Colonic mucosa (tissue), 4 donors: ENCODE measurements at regions not wholly inside any gene's neighbourhood (a gene's known extent, or its start where the extent isn't known, plus 50 kb on each side); places are given as distances from the start of the nearest gene placed in this dataset.

Source experiments
- DNase-seq: peaks from one replicate; pipeline ENCODE4 v3.0.0-alpha.2; 2020
- H3K27ac ChIP-seq: fragments of 200-600 bp; one replicate; pipeline ENCODE4 v1.8.0; 2021
- H3K27me3 ChIP-seq: fragments of 200-600 bp; one replicate; pipeline ENCODE4 v1.8.0; 2021
- H3K36me3 ChIP-seq: fragments of 200-600 bp; one replicate; pipeline ENCODE4 v1.8.0; 2021
- H3K4me1 ChIP-seq: fragments of 200-600 bp; one replicate; pipeline ENCODE4 v1.8.0; 2021; ENCODE audit warnings: mild to moderate bottlenecking
- H3K4me3 ChIP-seq: fragments of 200-600 bp; one replicate; pipeline ENCODE4 v1.8.0; 2021
- H3K9ac ChIP-seq, 2 donors: one replicate each; pipeline ENCODE4 v1.7.0; 2013; ENCODE audit warnings: control low read depth in 2 of 2, low read depth in 2 of 2, low read length in 2 of 2
- H3K9me3 ChIP-seq: fragments of 200-600 bp; one replicate; pipeline ENCODE4 v1.8.0; 2021
- intact Hi-C: fragments of 100-400 bp; cut with DNase I; formaldehyde crosslinking; loops from one replicate; pipeline ENCODE4 v1.14.1; 2022
- TF ChIP-seq, protein P1 (sequence below): fragments of 200-600 bp; IDR thresholded peaks from one replicate; pipeline ENCODE4 v1.8.0; 2022; ENCODE audit warnings: antibody characterized with exemption, mild to moderate bottlenecking
- donor health status: healthy.
- donor health status: DM: no; HTN: no; CAD: no.
- donor health status: DM: no; HTN: no; CAD: no.

DNA sequence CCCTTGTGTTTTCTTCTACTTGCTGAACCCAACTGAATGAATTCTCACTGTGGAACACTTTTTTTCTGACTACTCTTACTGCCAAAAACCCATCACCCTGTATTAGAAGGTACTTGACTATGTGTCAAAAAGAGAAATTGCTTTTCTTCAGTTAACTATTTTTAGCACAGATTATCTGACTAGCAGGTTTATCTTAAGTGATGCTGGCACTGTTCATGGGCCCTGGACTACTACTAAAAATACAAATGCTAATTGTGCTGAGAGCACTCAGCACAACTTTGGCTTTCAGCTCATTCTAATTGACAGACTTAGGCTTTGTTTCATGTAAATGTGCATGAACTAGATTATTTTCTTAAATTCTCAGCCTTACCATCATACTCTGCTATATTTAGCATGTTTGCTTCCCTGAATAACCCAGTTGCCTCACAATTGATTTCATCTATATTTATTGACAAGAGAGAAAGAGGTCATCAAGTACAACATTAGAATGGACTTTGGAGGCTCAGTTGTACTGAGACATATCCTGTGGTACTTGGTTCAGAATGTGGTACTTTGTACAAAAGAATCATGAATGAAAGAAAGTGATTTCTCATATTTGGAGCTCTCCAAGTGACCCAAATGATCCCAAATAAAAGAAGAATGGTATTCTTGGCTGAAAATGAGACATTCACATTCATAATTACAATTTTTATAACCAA is 478.3 kb downstream of the KCNA4 start:
- no peak overlapping the region for H3K9ac ChIP-seq
- H3K4me3 ChIP-seq = no peak overlapping the region
- no peaks in the 10 kb centered on the region for H3K27me3 ChIP-seq
- no peak overlapping the region for H3K27ac ChIP-seq
- no peaks in the 10 kb centered on the region for H3K9me3 ChIP-seq
- intact Hi-C loops = no loop called here
- no peaks in the 10 kb centered on the region for H3K4me1 ChIP-seq
- no peak for DNase-seq
- TF ChIP-seq, protein P1, sequence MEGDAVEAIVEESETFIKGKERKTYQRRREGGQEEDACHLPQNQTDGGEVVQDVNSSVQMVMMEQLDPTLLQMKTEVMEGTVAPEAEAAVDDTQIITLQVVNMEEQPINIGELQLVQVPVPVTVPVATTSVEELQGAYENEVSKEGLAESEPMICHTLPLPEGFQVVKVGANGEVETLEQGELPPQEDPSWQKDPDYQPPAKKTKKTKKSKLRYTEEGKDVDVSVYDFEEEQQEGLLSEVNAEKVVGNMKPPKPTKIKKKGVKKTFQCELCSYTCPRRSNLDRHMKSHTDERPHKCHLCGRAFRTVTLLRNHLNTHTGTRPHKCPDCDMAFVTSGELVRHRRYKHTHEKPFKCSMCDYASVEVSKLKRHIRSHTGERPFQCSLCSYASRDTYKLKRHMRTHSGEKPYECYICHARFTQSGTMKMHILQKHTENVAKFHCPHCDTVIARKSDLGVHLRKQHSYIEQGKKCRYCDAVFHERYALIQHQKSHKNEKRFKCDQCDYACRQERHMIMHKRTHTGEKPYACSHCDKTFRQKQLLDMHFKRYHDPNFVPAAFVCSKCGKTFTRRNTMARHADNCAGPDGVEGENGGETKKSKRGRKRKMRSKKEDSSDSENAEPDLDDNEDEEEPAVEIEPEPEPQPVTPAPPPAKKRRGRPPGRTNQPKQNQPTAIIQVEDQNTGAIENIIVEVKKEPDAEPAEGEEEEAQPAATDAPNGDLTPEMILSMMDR = no peak
- no peaks in the 10 kb centered on the region for H3K36me3 ChIP-seq

DNA sequence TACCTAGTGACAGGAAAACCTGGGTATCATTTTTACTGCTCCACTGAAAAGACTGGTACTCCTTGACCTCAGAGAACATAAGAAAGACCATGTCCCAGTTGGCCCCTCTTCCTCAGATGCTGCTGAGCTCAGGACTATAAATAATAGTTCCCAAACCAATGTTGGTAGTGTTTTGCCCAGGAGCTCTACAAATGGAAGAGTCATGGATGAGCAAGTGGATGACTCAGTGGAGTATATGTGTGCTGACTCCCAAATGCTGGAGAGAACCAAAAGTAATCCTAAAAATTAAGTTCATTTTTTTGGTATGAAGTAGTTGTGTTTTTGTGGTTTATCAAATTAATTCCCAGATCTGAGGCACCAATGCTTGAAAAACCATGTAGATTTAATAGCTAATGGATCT is 482.0 kb downstream of the KCNA4 start:
- H3K36me3 ChIP-seq = no peaks in the 10 kb centered on the region
- DNase-seq = no peak
- H3K4me3 ChIP-seq = no peak overlapping the region
- no peaks in the 10 kb centered on the region for H3K9me3 ChIP-seq
- no peaks in the 10 kb centered on the region for H3K27me3 ChIP-seq
- no peak overlapping the region for H3K27ac ChIP-seq
- intact Hi-C loops = no loop called here
- H3K9ac ChIP-seq = no peak overlapping the region
- TF ChIP-seq, protein P1 = no peak
- H3K4me1 ChIP-seq = no peaks in the 10 kb centered on the region

DNA sequence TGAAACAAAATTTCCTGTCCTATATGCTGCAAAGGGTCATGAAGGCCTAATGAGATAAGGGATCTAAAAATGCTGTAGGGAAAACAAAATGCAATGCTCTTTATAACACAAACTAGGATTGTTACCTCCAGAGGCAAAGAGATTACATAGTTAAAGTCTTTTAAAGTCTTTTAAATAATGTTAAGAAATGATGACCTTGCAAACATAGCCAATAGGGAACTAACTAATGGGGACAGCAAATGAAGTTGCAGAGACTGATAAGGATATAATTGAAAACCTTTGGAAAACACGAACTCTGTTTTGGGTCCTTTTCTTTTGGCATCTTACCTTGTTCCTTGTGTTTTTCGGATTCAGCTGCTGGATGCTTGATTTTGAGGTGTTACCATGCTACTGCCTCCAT is 485.9 kb downstream of the KCNA4 start:
- Histone ChIP-seq H3K27me3 (no peaks in the 10 kb centered on the region), H3K27ac (no peak overlapping the region), H3K36me3 (no peaks in the 10 kb centered on the region), H3K9ac (no peak overlapping the region), H3K4me1 (no peaks in the 10 kb centered on the region), H3K4me3 (no peak overlapping the region), H3K9me3 (no peaks in the 10 kb centered on the region)
- intact Hi-C loops = no loop called here
- no peak for DNase-seq
- TF ChIP-seq, protein P1 = no peak

DNA sequence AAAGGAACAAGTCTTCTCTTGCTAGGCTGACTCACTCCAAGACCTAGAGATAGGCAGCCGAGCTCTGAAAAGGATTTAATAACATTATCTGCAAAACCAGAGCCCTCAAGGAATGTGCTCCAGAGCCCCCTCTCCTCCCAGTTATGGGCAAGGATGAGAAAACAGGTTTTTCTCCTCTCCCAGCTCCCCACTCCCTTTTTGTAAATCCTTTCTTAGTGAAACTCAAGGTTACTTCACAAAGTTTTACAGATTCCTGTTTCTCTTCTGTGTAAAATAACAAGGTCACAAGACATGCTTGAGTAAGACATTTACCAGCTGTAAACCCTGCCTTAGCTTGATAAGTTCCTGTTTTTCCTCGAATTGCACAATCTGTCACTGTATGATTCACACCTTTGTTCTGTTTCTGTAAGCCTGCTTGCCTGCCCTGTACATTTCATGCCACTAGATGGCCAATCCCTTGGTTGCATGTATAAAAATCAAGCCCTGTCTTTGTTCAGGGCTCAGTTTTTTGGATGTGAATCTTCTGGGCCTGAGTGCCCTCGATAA is 489.4 kb downstream of the KCNA4 start:
- TF ChIP-seq, protein P1 = no peak
- intact Hi-C loops = no loop called here
- Histone ChIP-seq H3K4me3 (no peak overlapping the region), H3K9me3 (no peaks in the 10 kb centered on the region), H3K27me3 (no peaks in the 10 kb centered on the region), H3K27ac (no peak overlapping the region), H3K36me3 (no peaks in the 10 kb centered on the region), H3K9ac (no peak overlapping the region), H3K4me1 (no peaks in the 10 kb centered on the region)
- DNase-seq = no peak

DNA sequence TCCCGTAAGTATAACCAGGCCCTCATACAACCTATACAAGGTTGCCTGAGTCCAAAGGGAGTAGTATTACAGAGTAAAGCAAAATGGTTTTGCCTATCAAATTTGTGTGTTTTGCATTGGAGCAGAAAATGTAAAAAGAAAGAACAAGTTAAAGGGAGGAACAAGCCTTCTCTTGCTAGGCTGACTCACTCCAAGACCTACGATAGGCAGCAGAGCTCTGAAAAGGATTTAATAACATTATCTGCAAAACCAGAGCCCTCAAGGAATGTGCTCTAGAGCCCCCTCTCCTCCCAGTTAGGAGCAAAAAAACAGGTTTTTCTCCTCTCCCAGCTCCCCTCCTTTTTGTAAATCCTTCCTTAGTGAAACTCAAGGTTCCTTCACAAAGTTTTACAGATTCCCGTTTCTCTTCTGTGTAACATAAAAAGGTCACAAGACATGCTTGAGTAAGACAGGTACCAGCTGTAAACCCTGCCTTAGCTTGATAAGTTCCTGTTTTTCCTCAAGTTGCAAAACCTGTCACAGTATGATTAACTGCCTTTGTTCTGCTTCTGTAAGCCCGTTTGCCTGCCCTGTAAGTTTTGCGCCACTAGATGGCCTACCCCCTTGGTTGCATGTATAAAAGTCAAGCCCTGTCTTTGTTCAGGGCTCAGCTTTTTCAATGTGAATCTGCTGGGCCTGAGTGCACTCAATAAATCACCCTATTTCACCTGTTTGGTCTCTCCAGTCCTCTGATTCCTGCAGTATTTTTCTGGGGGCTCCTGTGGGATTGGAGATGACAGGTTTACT is 498.2 kb downstream of the KCNA4 start:
- Histone ChIP-seq H3K4me3 (no peak overlapping the region), H3K9ac (no peak overlapping the region), H3K4me1 (no peaks in the 10 kb centered on the region), H3K36me3 (no peaks in the 10 kb centered on the region), H3K27ac (no peak overlapping the region), H3K9me3 (no peaks in the 10 kb centered on the region), H3K27me3 (no peaks in the 10 kb centered on the region)
- intact Hi-C loops = no loop called here
- DNase-seq = no peak
- TF ChIP-seq, protein P1 = no peak
